Head of caudate nucleus (tissue), 42 donors: ENCODE measurements at regions not wholly inside any gene's neighbourhood (a gene's known extent, or its start where the extent isn't known, plus 50 kb on each side); places are given as distances from the start of the nearest gene placed in this dataset.

Experiments used
- DNase-seq, 42 donors: peaks; one replicate each; pipeline versions ENCODE4 v3.0.0 to v3.0.0-alpha.2; 2020 to 2021; ENCODE audit warnings: mixed read lengths in 7 of 42
- intact Hi-C: fragments of 100-400 bp; cut with DNase I; formaldehyde crosslinking; loops from one replicate; pipeline ENCODE4 v1.15.0; 2022

GRCh38 chr4:180525523-180526077 lies 1717.6 kb upstream of the TENM3 start:
- no peak for DNase-seq
- intact Hi-C loops = no loop called here

GRCh38 chr4:180528003-180528402 lies 1715.2 kb upstream of the TENM3 start:
- DNase-seq = no peak
- intact Hi-C loops = no loop called here

- no peak for DNase-seq
Observed at GRCh38 chr4:180530787-180531186, 1712.4 kb upstream of the TENM3 start.

GRCh38 chr4:180532691-180533090 lies 1710.5 kb upstream of the TENM3 start:
- no peak for DNase-seq
- intact Hi-C loops = no loop called here

More at GRCh38 chr4:180530787-180531186, 1712.4 kb upstream of the TENM3 start:
- intact Hi-C loops = no loop called here

GRCh38 chr4:180538384-180539057 lies 1704.7 kb upstream of the TENM3 start:
- DNase-seq = no peak
- intact Hi-C loops = no loop called here

- intact Hi-C loops = no loop called here
- DNase-seq = no peak
Observed at GRCh38 chr4:180539284-180539683, 1703.9 kb upstream of the TENM3 start.

- intact Hi-C loops = no loop called here
- no peak for DNase-seq
Observed at GRCh38 chr4:180541678-180542077, 1701.5 kb upstream of the TENM3 start.

- intact Hi-C loops = no loop called here
- DNase-seq = peak in 1 of 42 donors; percentile 11
Observed at GRCh38 chr4:180542445-180543100, 1700.6 kb upstream of the TENM3 start.

- intact Hi-C loops = no loop called here
- DNase-seq = no peak
Observed at GRCh38 chr4:180550106-180550505, 1693.1 kb upstream of the TENM3 start.

GRCh38 chr4:180557348-180557747 lies 1685.9 kb upstream of the TENM3 start:
- no peak for DNase-seq
- intact Hi-C loops = no loop called here

- DNase-seq = no peak
- intact Hi-C loops = no loop called here
Observed at GRCh38 chr4:180557950-180558349, 1685.3 kb upstream of the TENM3 start.

GRCh38 chr4:180558427-180558826 lies 1684.8 kb upstream of the TENM3 start:
- intact Hi-C loops = no loop called here
- DNase-seq = no peak

GRCh38 chr4:180560896-180561295 lies 1682.3 kb upstream of the TENM3 start:
- DNase-seq = no peak
- intact Hi-C loops = no loop called here

- intact Hi-C loops = no loop called here
- no peak for DNase-seq
Observed at GRCh38 chr4:180564026-180564425, 1679.2 kb upstream of the TENM3 start.

GRCh38 chr4:180564448-180564847 lies 1678.8 kb upstream of the TENM3 start:
- no peak for DNase-seq
- intact Hi-C loops = no loop called here

GRCh38 chr4:180565856-180566431 lies 1677.3 kb upstream of the TENM3 start:
- DNase-seq = no peak
- intact Hi-C loops = no loop called here

GRCh38 chr4:180566492-180566891 lies 1676.7 kb upstream of the TENM3 start:
- no peak for DNase-seq
- intact Hi-C loops = no loop called here

- intact Hi-C loops = no loop called here
- DNase-seq = no peak
Observed at GRCh38 chr4:180567080-180567479, 1676.1 kb upstream of the TENM3 start.

GRCh38 chr4:180571516-180572055 lies 1671.6 kb upstream of the TENM3 start:
- intact Hi-C loops = no loop called here
- DNase-seq = no peak

- intact Hi-C loops = no loop called here
- DNase-seq = no peak
Observed at GRCh38 chr4:180578175-180578574, 1665.0 kb upstream of the TENM3 start.
